ENCODE measurements at regions not wholly inside any gene's neighbourhood (a gene's known extent, or its start where the extent isn't known, plus 50 kb on each side); places are given as distances from the start of the nearest gene placed in this dataset.

- DNase-seq (ENCODE audit: low read depth in 2 of 2), result peak in 1 of 2 donors; percentile 61
- no peak for TF ChIP-seq CTCF (IDR thresholded peaks at IDR 0.05; ENCODE audit: low read depth, low read length)
- no peak overlapping the region for H3K4me3 ChIP-seq (replicated peaks in 1 of 2; ENCODE audit: low read depth in 2 of 2, low read length in 2 of 2)
Measured at GRCh38 chr20:63124092-63124781, 91.7 kb downstream of the YTHDF1 start.

GRCh38 chr20:63123331-63123741 is 92.6 kb downstream of the YTHDF1 start:
- no peak for DNase-seq (ENCODE audit: low read depth in 2 of 2)
- no peak for TF ChIP-seq CTCF (IDR thresholded peaks at IDR 0.05; ENCODE audit: low read depth, low read length)
- H3K4me3 ChIP-seq (replicated peaks in 1 of 2; ENCODE audit: low read depth in 2 of 2, low read length in 2 of 2), result no peak overlapping the region

GRCh38 chr20:63122626-63123025 is 93.3 kb downstream of the YTHDF1 start:
- no peak for TF ChIP-seq CTCF (IDR thresholded peaks at IDR 0.05; ENCODE audit: low read depth, low read length)
- DNase-seq (ENCODE audit: low read depth in 2 of 2), result no peak

GRCh38 chr20:63121749-63122405 is 94.1 kb downstream of the YTHDF1 start:
- no peak for TF ChIP-seq CTCF (IDR thresholded peaks at IDR 0.05; ENCODE audit: low read depth, low read length)
- no peak for DNase-seq (ENCODE audit: low read depth in 2 of 2)
- H3K4me3 ChIP-seq (replicated peaks in 1 of 2; ENCODE audit: low read depth in 2 of 2, low read length in 2 of 2), result no peak overlapping the region

More at GRCh38 chr20:63122626-63123025, 93.3 kb downstream of the YTHDF1 start:
- no peak overlapping the region for H3K4me3 ChIP-seq (replicated peaks in 1 of 2; ENCODE audit: low read depth in 2 of 2, low read length in 2 of 2)

- TF ChIP-seq CTCF (IDR thresholded peaks at IDR 0.05; ENCODE audit: low read depth, low read length), result no peak
- DNase-seq (ENCODE audit: low read depth in 2 of 2), result no peak
- no peak overlapping the region for H3K4me3 ChIP-seq (replicated peaks in 1 of 2; ENCODE audit: low read depth in 2 of 2, low read length in 2 of 2)
Measured at GRCh38 chr20:63121246-63121645, 94.7 kb downstream of the YTHDF1 start.

- DNase-seq (ENCODE audit: low read depth in 2 of 2), result no peak
- TF ChIP-seq CTCF (IDR thresholded peaks at IDR 0.05; ENCODE audit: low read depth, low read length), result no peak
- H3K4me3 ChIP-seq (replicated peaks in 1 of 2; ENCODE audit: low read depth in 2 of 2, low read length in 2 of 2), result no peak overlapping the region
Measured at GRCh38 chr20:63120808-63121090, 95.2 kb downstream of the YTHDF1 start.

Measured in cardiac fibroblast (primary cell).